B cell (primary cell): ENCODE measurements at regions not wholly inside any gene's neighbourhood (a gene's known extent, or its start where the extent isn't known, plus 50 kb on each side); places are given as distances from the start of the nearest gene placed in this dataset.

Source experiments
- ATAC-seq: fragments of 200-7000 bp; cut with Tn5 transposase; one replicate; pipeline ENCODE4 v1.10.0; 2021; ENCODE audit warnings: low read depth, mild to moderate bottlenecking, moderate number of reproducible peaks, moderate library complexity
- CTCF ChIA-PET: fragments of 350-600 bp; sonication (Branson Sonifier 250); formaldehyde crosslinking; loops from one replicate; lab custom pipeline; 2021; ENCODE audit warnings: antibody characterized with exemption, inconsistent platforms; lab: Charles Lee
- POLR2A ChIA-PET: fragments of 350-600 bp; sonication (Branson Sonifier 250); formaldehyde crosslinking; loops from one replicate; lab custom pipeline; 2021; ENCODE audit warnings: antibody characterized with exemption; lab: Charles Lee
- DNase-seq: peaks from one replicate; pipeline ENCODE4 v3.0.0; 2013
- H2AFZ ChIP-seq: 2 replicates; pipeline ENCODE4 v1.6.1; 2012; ENCODE audit warnings: mild to moderate bottlenecking, low read depth, low read length; ENCODE audit not compliant: insufficient read depth, poor library complexity, severe bottlenecking
- H3K27ac ChIP-seq, 2 donors: 1 replicate in 1 of 2; 2 replicates in 1 of 2; pipeline ENCODE4 v1.5.1; 2012 to 2013; ENCODE audit warnings: low read length in 2 of 2, mild to moderate bottlenecking in 2 of 2, moderate library complexity in 1 of 2
- H3K27me3 ChIP-seq, 4 experiments: fragments of 200-600 bp in 1 of 4; sonication (generic) in 1 of 4; replicated peaks in 1 of 4; 1 replicate in 2 of 4; 2 replicates in 2 of 4; pipeline versions ENCODE4 v1.6.1 to v1.7.0; 2013 to 2016; ENCODE audit warnings: low read length in 3 of 4, mild to moderate bottlenecking in 2 of 4, mixed read lengths in 1 of 4, moderate library complexity in 1 of 4; ENCODE audit not compliant: insufficient read depth in 4 of 4, control insufficient read depth in 3 of 4; ENCODE audit errors: control extremely low read depth in 1 of 4
- H3K36me3 ChIP-seq, 2 experiments: replicated peaks in 1 of 2; 1 replicate in 1 of 2; 2 replicates in 1 of 2; pipeline versions ENCODE4 v1.6.1 to v1.7.1; 2013; ENCODE audit warnings: low read length in 1 of 2; ENCODE audit not compliant: insufficient read depth in 2 of 2, control insufficient read depth in 1 of 2; ENCODE audit errors: control extremely low read depth in 1 of 2, extremely low read depth in 1 of 2
- H3K4me1 ChIP-seq, 2 donors: fragments of 200-600 bp in 1 of 2; sonication (generic) in 1 of 2; 1 replicate in 1 of 2; 2 replicates in 1 of 2; pipeline versions ENCODE4 v1.5.1 to v1.6.1; 2013 to 2017; ENCODE audit warnings: low read length in 2 of 2; ENCODE audit not compliant: control insufficient read depth in 2 of 2, insufficient read depth in 2 of 2
- H3K4me2 ChIP-seq: replicated peaks from 2 replicates; pipeline ENCODE3; 2012; ENCODE audit warnings: mild to moderate bottlenecking, low read depth, low read length; ENCODE audit not compliant: poor library complexity, severe bottlenecking
- H3K4me3 ChIP-seq, 5 experiments: fragments of 200-600 bp in 1 of 5; sonication (generic) in 1 of 5; 1 replicate in 3 of 5; 2 replicates in 2 of 5; pipeline versions ENCODE4 v1.5.1 to v1.7.0; 2011 to 2016; ENCODE audit warnings: low read length in 4 of 5, mild to moderate bottlenecking in 4 of 5, low read depth in 2 of 5, control low read depth in 1 of 5, moderate library complexity in 1 of 5; ENCODE audit not compliant: insufficient read depth in 1 of 5; ENCODE audit errors: control extremely low read depth in 1 of 5, extremely low read depth in 1 of 5
- H3K79me2 ChIP-seq: fragments of 200-600 bp; sonication (generic); one replicate; pipeline ENCODE4 v1.6.0; 2016; ENCODE audit warnings: low read length; ENCODE audit not compliant: control insufficient read depth, insufficient read depth
- H3K9ac ChIP-seq: fragments of 200-600 bp; sonication (generic); 2 replicates; pipeline ENCODE4 v1.6.1; 2017; ENCODE audit warnings: mild to moderate bottlenecking, low read length, moderate library complexity
- H3K9me3 ChIP-seq, 3 donors: one replicate each; pipeline versions ENCODE4 v1.6.1 to v1.7.1; 2013; ENCODE audit warnings: low read length in 2 of 3; ENCODE audit not compliant: control insufficient read depth in 2 of 3, insufficient read depth in 1 of 3; ENCODE audit errors: control extremely low read depth in 1 of 3
- H4K20me1 ChIP-seq: 2 replicates; pipeline ENCODE4 v1.6.0; 2012; ENCODE audit warnings: mild to moderate bottlenecking, low read length; ENCODE audit not compliant: insufficient read depth, control insufficient read depth, poor library complexity, severe bottlenecking
- H3K27ac Mint-ChIP-seq: one replicate; pipeline ENCODE4 v1.8.0; 2021; ENCODE audit warnings: mixed read lengths
- H3K27me3 Mint-ChIP-seq: one replicate; pipeline ENCODE4 v1.8.0; 2021; ENCODE audit warnings: mixed read lengths
- H3K4me1 Mint-ChIP-seq: one replicate; pipeline ENCODE4 v1.8.0; 2021; ENCODE audit warnings: mixed read lengths
- H3K4me3 Mint-ChIP-seq: one replicate; pipeline ENCODE4 v1.8.0; 2021; ENCODE audit warnings: mixed read lengths
- H3K9me3 Mint-ChIP-seq: one replicate; pipeline ENCODE4 v1.8.0; 2022; ENCODE audit warnings: mixed read lengths; ENCODE audit not compliant: insufficient read depth
- CTCF ChIP-seq: fragments of 200-600 bp; IDR thresholded peaks from one replicate; pipeline ENCODE4 v1.8.0; 2022; ENCODE audit warnings: antibody characterized with exemption, mild to moderate bottlenecking
- EZH2 ChIP-seq: IDR thresholded peaks from 2 replicates; pipeline ENCODE4 v1.6.1; 2012; ENCODE audit warnings: borderline replicate concordance, low read depth, mild to moderate bottlenecking, moderate library complexity, low read length; ENCODE audit not compliant: insufficient read depth, poor library complexity, severe bottlenecking
- WGBS: methylation state at CpG from one replicate; pipeline ENCODE4 v1.1.5; 2013; ENCODE audit warnings: missing lambda C conversion rate; ENCODE audit not compliant: insufficient coverage; 5-methylcytosine and 5-hydroxymethylcytosine counted together
- intact Hi-C: fragments of 100-400 bp; cut with micrococcal nuclease; formaldehyde crosslinking; loops from one replicate; pipeline ENCODE4 v1.10.0; 2022

DNA sequence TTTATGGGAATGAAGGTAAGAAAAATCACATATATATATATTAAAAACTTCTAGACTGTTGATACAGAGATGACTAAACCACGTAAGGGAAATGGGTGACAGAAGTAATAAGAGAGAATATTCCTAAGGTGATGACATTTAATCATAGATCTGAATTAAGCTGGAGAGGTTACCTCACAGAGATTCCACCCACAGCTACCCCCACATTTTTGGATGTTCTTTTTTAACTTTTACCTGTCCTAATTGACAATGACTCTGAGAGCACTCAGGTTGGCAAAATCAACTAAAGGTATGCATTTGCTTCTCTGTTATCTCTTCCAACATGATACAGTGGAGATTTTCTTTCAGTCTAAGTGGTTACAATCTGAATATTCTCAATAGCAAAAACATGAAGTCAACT lies 1280.6 kb downstream of the CDH11 start:
- ATAC-seq (no peak), DNase-seq (no peak)
- Mint-ChIP-seq H3K4me1 (no peaks in the 10 kb centered on the region), H3K27ac (no peak overlapping the region), H3K27me3 (no peaks in the 10 kb centered on the region), H3K9me3 (peaks cover 8% of the 10 kb centered on the region), H3K4me3 (no peak overlapping the region)
- ChIA-PET POLR2A (no interaction called here), CTCF (no interaction called here)
- TF ChIP-seq EZH2: no peak
- no peak for TF ChIP-seq CTCF
- no peak overlapping the region for H2AFZ ChIP-seq
- no peak overlapping the region for H3K4me2 ChIP-seq
- H4K20me1 ChIP-seq: no peaks in the 10 kb centered on the region
- no peaks in the 10 kb centered on the region for H3K36me3 ChIP-seq
- H3K9ac ChIP-seq: no peak overlapping the region
- WGBS: no CpG with 5 or more reads among the region's 1 CpG
- intact Hi-C loops: no loop called here
- no peaks in the 10 kb centered on the region for H3K4me1 ChIP-seq
- no peak overlapping the region for H3K4me3 ChIP-seq
- H3K27me3 ChIP-seq: no peaks in the 10 kb centered on the region
- peaks cover 0 to 3% (median 0%) of the 10 kb centered on the region in 3 donors for H3K9me3 ChIP-seq
- no peaks in the 10 kb centered on the region for H3K79me2 ChIP-seq
- no peak overlapping the region for H3K27ac ChIP-seq

- no peak overlapping the region for H3K27ac Mint-ChIP-seq
- H4K20me1 ChIP-seq: no peaks in the 10 kb centered on the region
- no peaks in the 10 kb centered on the region for H3K79me2 ChIP-seq
- no peaks in the 10 kb centered on the region for H3K27me3 ChIP-seq
- DNase-seq: no peak
- no peak overlapping the region for H3K4me2 ChIP-seq
- H3K4me3 ChIP-seq: no peak overlapping the region
- CTCF ChIA-PET: no interaction called here
- no peak overlapping the region for H2AFZ ChIP-seq
- POLR2A ChIA-PET: no interaction called here
- peaks cover 3% of the 10 kb centered on the region for H3K9me3 Mint-ChIP-seq
- H3K9ac ChIP-seq: no peak overlapping the region
- intact Hi-C loops: no loop called here
- no peak overlapping the region for H3K27ac ChIP-seq
- H3K4me1 ChIP-seq: no peaks in the 10 kb centered on the region
- H3K9me3 ChIP-seq: peaks cover 0 to 10% (median 0%) of the 10 kb centered on the region in 3 donors
- H3K27me3 Mint-ChIP-seq: no peaks in the 10 kb centered on the region
- WGBS: no CpG with 5 or more reads among the region's 3 CpGs
- no peak for TF ChIP-seq EZH2
- no peak for TF ChIP-seq CTCF
- no peaks in the 10 kb centered on the region for H3K36me3 ChIP-seq
- H3K4me3 Mint-ChIP-seq: no peak overlapping the region
- no peaks in the 10 kb centered on the region for H3K4me1 Mint-ChIP-seq
- no peak for ATAC-seq
These were observed 1291.8 kb downstream of the CDH11 start for GRCh38 chr16:63830061-63830460.
